ENCODE measurements at regions not wholly inside any gene's neighbourhood (a gene's known extent, or its start where the extent isn't known, plus 50 kb on each side); places are given as distances from the start of the nearest gene placed in this dataset.
"Not testable (repeated sequence)": the region's sequence is repeated elsewhere in the genome, so short reads cannot be mapped to it uniquely, and the experiment has no call there.

- intact Hi-C loops (cut with micrococcal nuclease), result no loop called here
Observed at GRCh38 chr2:64742678-64743077, 89.0 kb upstream of the SERTAD2 start.

GRCh38 chr2:64743739-64744330, 90.1 kb upstream of the SERTAD2 start:
- intact Hi-C loops (cut with micrococcal nuclease), result no loop called here

GRCh38 chr2:64745562-64745961, 91.8 kb upstream of the SERTAD2 start:
- intact Hi-C loops (cut with micrococcal nuclease), result no loop called here

- intact Hi-C loops (cut with micrococcal nuclease), result not testable (repeated sequence)
Observed at GRCh38 chr2:64747690-64748091, 94.0 kb upstream of the SERTAD2 start.

- intact Hi-C loops (cut with micrococcal nuclease), result no loop called here
Observed at GRCh38 chr2:64748147-64748546, 94.4 kb upstream of the SERTAD2 start.

- intact Hi-C loops (cut with micrococcal nuclease), result no loop called here
Observed at GRCh38 chr2:64748561-64748960, 94.8 kb upstream of the SERTAD2 start.

GRCh38 chr2:64749446-64749845, 95.7 kb upstream of the SERTAD2 start:
- intact Hi-C loops (cut with micrococcal nuclease), result no loop called here

GRCh38 chr2:64750001-64750816, 96.5 kb upstream of the SERTAD2 start:
- intact Hi-C loops (cut with micrococcal nuclease), result loop anchor here (1.0 to 5.0 kb wide), 8 partner anchors 12 to 908 kb away; partner anchors contain the start of genes ACTR2, CEP68 and UGP2

GRCh38 chr2:64750817-64751285, 97.1 kb upstream of the SERTAD2 start:
- intact Hi-C loops (cut with micrococcal nuclease), result loop anchor here (1.0 to 5.0 kb wide), 20 partner anchors 13 to 909 kb away; partner anchors contain the start of genes ACTR2, AFTPH, CEP68 and RAB1A

- intact Hi-C loops (cut with micrococcal nuclease), result loop anchor here (1.0 to 5.0 kb wide), 17 partner anchors 16 to 909 kb away; partner anchors contain the start of genes ACTR2, AFTPH, CEP68 and RAB1A
Observed at GRCh38 chr2:64751286-64752260, 97.9 kb upstream of the SERTAD2 start.

GRCh38 chr2:64753399-64753798, 99.7 kb upstream of the SERTAD2 start:
- intact Hi-C loops (cut with micrococcal nuclease), result loop anchor here (5.0 kb wide), 2 partner anchors 541 to 911 kb away; partner anchors contain the start of gene UGP2

- intact Hi-C loops (cut with micrococcal nuclease), result loop anchor here (5.0 kb wide), 2 partner anchors 542 to 912 kb away; partner anchors contain the start of gene UGP2
Observed at GRCh38 chr2:64754570-64754969, 100.9 kb upstream of the SERTAD2 start.

GRCh38 chr2:64757126-64757525, 103.4 kb upstream of the SERTAD2 start:
- intact Hi-C loops (cut with micrococcal nuclease), result no loop called here

- intact Hi-C loops (cut with micrococcal nuclease), result no loop called here
Observed at GRCh38 chr2:64760128-64760527, 106.4 kb upstream of the SERTAD2 start.

GRCh38 chr2:64762301-64762997, 108.7 kb upstream of the SERTAD2 start:
- intact Hi-C loops (cut with micrococcal nuclease), result no loop called here

- intact Hi-C loops (cut with micrococcal nuclease), result no loop called here
Observed at GRCh38 chr2:64763126-64763525, 109.4 kb upstream of the SERTAD2 start.

- intact Hi-C loops (cut with micrococcal nuclease), result loop anchor here (5.0 kb wide), 1 partner anchor 462 kb away; the partner anchor contains the start of gene ACTR2
Observed at GRCh38 chr2:64765160-64765805, 111.6 kb upstream of the SERTAD2 start.

- intact Hi-C loops (cut with micrococcal nuclease), result loop anchor here (1.0 to 5.0 kb wide), 12 partner anchors 16 to 1179 kb away; partner anchors contain the start of genes ACTR2, AFTPH, MDH1 and WDPCP
Observed at GRCh38 chr2:64766841-64767669, 113.3 kb upstream of the SERTAD2 start.

All from T-helper 1 cell treated with Interleukin-12 subunit alpha and Interleukin-12 subunit beta and Interleukin-4 antibody, amounts not matched to agents 30 ng/mL and 1 ng/mL, for 36 hours (primary cell).